GM23338 (cell line): ENCODE measurements at regions not wholly inside any gene's neighbourhood (a gene's known extent, or its start where the extent isn't known, plus 50 kb on each side); places are given as distances from the start of the nearest gene placed in this dataset.

Source experiments
- ATAC-seq: fragments of 200-7000 bp; cut with Tn5 transposase; 3 replicates; pipeline ENCODE4 v1.9.1; 2020
- DNase-seq: peaks from one replicate; pipeline ENCODE4 v3.0.0-alpha.2; 2015; ENCODE audit warnings: low spot score
- H2AFZ ChIP-seq: fragments of 200-600 bp; sonication (generic); 2 replicates; pipeline ENCODE4 v1.8.0; 2016; ENCODE audit warnings: antibody characterized with exemption, mild to moderate bottlenecking, moderate library complexity
- H3F3A ChIP-seq: fragments of 200-600 bp; sonication (generic); replicated peaks from 2 replicates; pipeline ENCODE4 v1.8.0; 2017; ENCODE audit warnings: antibody characterized with exemption, mixed run types, low read depth
- H3K27ac ChIP-seq: fragments of 200-600 bp; sonication (generic); 2 replicates; pipeline ENCODE4 v1.6.1; 2016; ENCODE audit warnings: low read depth
- H3K27me3 ChIP-seq: fragments of 200-600 bp; sonication (generic); 2 replicates; pipeline ENCODE4 v1.8.0; 2016; ENCODE audit warnings: mild to moderate bottlenecking, mixed run types, moderate library complexity; ENCODE audit not compliant: insufficient read depth
- H3K36me3 ChIP-seq: fragments of 200-600 bp; sonication (generic); 2 replicates; pipeline ENCODE4 v1.8.0; 2016; ENCODE audit warnings: mild to moderate bottlenecking; ENCODE audit not compliant: insufficient read depth
- H3K4me1 ChIP-seq: fragments of 200-600 bp; sonication (generic); 2 replicates; pipeline ENCODE4 v1.8.0; 2016; ENCODE audit warnings: mild to moderate bottlenecking, moderate library complexity; ENCODE audit not compliant: insufficient read depth
- H3K4me2 ChIP-seq: fragments of 200-600 bp; sonication (generic); 2 replicates; pipeline ENCODE4 v1.7.1; 2017; ENCODE audit warnings: mixed run types
- H3K4me3 ChIP-seq: fragments of 200-600 bp; sonication (generic); 2 replicates; pipeline ENCODE4 v1.6.1; 2016; ENCODE audit warnings: mixed run types
- H3K79me2 ChIP-seq: fragments of 200-600 bp; sonication (generic); replicated peaks from 2 replicates; pipeline ENCODE4 v1.8.0; 2017; ENCODE audit warnings: mild to moderate bottlenecking; ENCODE audit not compliant: insufficient read depth
- H3K9me2 ChIP-seq: fragments of 200-600 bp; sonication (generic); 2 replicates; pipeline ENCODE4 v1.8.0; 2017; ENCODE audit not compliant: insufficient read depth
- H4K20me1 ChIP-seq: fragments of 200-600 bp; sonication (generic); replicated peaks from 2 replicates; pipeline ENCODE4 v1.8.0; 2017; ENCODE audit warnings: mild to moderate bottlenecking; ENCODE audit not compliant: insufficient read depth
- H3K27ac Mint-ChIP-seq: 2 replicates; pipeline ENCODE4 v1.8.0; 2020; ENCODE audit warnings: inconsistent platforms, mild to moderate bottlenecking, moderate library complexity, mixed read lengths
- H3K27me3 Mint-ChIP-seq: 3 replicates; pipeline ENCODE4 v1.8.0; 2022; ENCODE audit warnings: low read depth, mild to moderate bottlenecking, moderate library complexity, mixed read lengths, inconsistent platforms; ENCODE audit not compliant: insufficient read depth, poor library complexity
- H3K36me3 Mint-ChIP-seq: 3 replicates; pipeline ENCODE4 v1.8.0; 2021; ENCODE audit warnings: low read depth, mild to moderate bottlenecking, inconsistent platforms, moderate library complexity, mixed read lengths
- H3K4me1 Mint-ChIP-seq: 3 replicates; pipeline ENCODE4 v1.8.0; 2020; ENCODE audit warnings: mild to moderate bottlenecking, inconsistent platforms, mixed read lengths
- H3K4me3 Mint-ChIP-seq: 3 replicates; pipeline ENCODE4 v1.8.0; 2021; ENCODE audit warnings: moderate library complexity, mild to moderate bottlenecking, inconsistent platforms, mixed read lengths
- H3K9me3 Mint-ChIP-seq: 3 replicates; pipeline ENCODE4 v1.8.0; 2020; ENCODE audit warnings: moderate library complexity, mild to moderate bottlenecking, inconsistent platforms, mixed read lengths
- CREB1 ChIP-seq: fragments of 250-450 bp; sonication (Bioruptor Pico); IDR thresholded peaks from 2 replicates; pipeline ENCODE4 v1.5.0; 2020; ENCODE audit warnings: low read depth, mild to moderate bottlenecking, moderate library complexity
- CTCF ChIP-seq, 2 experiments: fragments of 200-600 bp in 1 of 2; sonication (generic) in 1 of 2; conservative IDR thresholded peaks; 2 replicates each; pipeline versions ENCODE4 v1.5.1 to v1.6.1; 2016 to 2017; ENCODE audit warnings: antibody characterized with exemption in 2 of 2, low read depth in 2 of 2, mild to moderate bottlenecking in 2 of 2, moderate library complexity in 1 of 2
- EZH2 ChIP-seq: fragments of 200-600 bp; sonication (generic); IDR thresholded peaks from one replicate; pipeline ENCODE4 v1.8.0; 2017; ENCODE audit warnings: antibody characterized with exemption, mild to moderate bottlenecking, low read depth; ENCODE audit not compliant: unreplicated experiment
- EZH2phosphoT487 ChIP-seq: fragments of 200-600 bp; sonication (generic); IDR thresholded peaks from one replicate; pipeline ENCODE4 v1.8.1; 2018; ENCODE audit warnings: antibody characterized with exemption; ENCODE audit not compliant: unreplicated experiment
- NANOG ChIP-seq: IDR thresholded peaks from 2 replicates; pipeline ENCODE4 v1.6.1; 2016; ENCODE audit warnings: antibody characterized with exemption, borderline replicate concordance
- POLR2AphosphoS5 ChIP-seq: IDR thresholded peaks from 2 replicates; pipeline ENCODE4 v1.6.1; 2016; ENCODE audit warnings: antibody characterized with exemption, low read depth
- STAT1 ChIP-seq: IDR thresholded peaks from one replicate; pipeline ENCODE4 v1.6.1; 2016; ENCODE audit warnings: antibody characterized with exemption; ENCODE audit not compliant: unreplicated experiment
- ZNF114 ChIP-seq: fragments of 250-450 bp; sonication (Bioruptor Pico); IDR thresholded peaks from 2 replicates; pipeline ENCODE4 v1.5.0; 2020; ENCODE audit warnings: mild to moderate bottlenecking, moderate library complexity
- ZNF462 ChIP-seq: fragments of 250-450 bp; sonication (Bioruptor Pico); IDR thresholded peaks from 2 replicates; pipeline ENCODE4 v1.5.0; 2020; ENCODE audit warnings: mild to moderate bottlenecking, moderate library complexity
- TF ChIP-seq, protein P1 (sequence below): IDR thresholded peaks from one replicate; pipeline ENCODE4 v1.6.1; 2018; ENCODE audit warnings: antibody characterized with exemption; ENCODE audit not compliant: unreplicated experiment
- TF ChIP-seq, protein P2 (sequence below): IDR thresholded peaks from 2 replicates; pipeline ENCODE4 v1.6.1; 2016; ENCODE audit warnings: antibody characterized with exemption

DNA sequence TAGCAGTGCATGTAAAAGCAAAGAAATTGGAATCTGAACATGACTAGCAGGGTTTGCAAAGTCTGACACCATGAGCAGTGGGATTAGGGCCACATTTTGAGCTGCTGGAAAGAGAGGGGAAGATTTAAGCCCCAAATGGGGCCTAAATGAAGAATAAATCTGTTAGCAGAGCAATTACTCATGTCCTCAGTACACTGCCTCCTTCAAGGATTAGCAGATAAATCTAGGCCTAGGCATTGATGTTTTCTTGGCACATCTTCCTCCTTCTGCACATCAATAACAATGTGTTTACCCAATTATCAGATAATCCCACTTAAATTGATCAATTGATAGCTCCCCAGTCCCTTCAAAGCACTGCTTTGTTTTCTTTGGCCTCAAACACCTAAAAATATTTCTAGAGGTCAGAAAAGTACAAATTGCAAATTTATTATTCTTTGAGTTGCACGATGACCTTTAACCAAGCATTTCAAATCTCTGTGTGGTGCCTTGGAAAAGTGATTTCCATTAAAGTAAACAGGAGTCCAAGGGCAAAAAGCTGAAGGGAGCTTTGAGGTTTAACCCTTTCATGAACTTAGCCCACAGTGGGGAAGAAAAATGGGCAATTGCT, 514.7 kb upstream of the CHORDC1 start (continued):
- TF ChIP-seq, protein P1, sequence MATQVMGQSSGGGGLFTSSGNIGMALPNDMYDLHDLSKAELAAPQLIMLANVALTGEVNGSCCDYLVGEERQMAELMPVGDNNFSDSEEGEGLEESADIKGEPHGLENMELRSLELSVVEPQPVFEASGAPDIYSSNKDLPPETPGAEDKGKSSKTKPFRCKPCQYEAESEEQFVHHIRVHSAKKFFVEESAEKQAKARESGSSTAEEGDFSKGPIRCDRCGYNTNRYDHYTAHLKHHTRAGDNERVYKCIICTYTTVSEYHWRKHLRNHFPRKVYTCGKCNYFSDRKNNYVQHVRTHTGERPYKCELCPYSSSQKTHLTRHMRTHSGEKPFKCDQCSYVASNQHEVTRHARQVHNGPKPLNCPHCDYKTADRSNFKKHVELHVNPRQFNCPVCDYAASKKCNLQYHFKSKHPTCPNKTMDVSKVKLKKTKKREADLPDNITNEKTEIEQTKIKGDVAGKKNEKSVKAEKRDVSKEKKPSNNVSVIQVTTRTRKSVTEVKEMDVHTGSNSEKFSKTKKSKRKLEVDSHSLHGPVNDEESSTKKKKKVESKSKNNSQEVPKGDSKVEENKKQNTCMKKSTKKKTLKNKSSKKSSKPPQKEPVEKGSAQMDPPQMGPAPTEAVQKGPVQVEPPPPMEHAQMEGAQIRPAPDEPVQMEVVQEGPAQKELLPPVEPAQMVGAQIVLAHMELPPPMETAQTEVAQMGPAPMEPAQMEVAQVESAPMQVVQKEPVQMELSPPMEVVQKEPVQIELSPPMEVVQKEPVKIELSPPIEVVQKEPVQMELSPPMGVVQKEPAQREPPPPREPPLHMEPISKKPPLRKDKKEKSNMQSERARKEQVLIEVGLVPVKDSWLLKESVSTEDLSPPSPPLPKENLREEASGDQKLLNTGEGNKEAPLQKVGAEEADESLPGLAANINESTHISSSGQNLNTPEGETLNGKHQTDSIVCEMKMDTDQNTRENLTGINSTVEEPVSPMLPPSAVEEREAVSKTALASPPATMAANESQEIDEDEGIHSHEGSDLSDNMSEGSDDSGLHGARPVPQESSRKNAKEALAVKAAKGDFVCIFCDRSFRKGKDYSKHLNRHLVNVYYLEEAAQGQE: no peak
- TF ChIP-seq CREB1 (CRISPR knock-in tag): no peak
- no peak for TF ChIP-seq NANOG
- no peak for TF ChIP-seq POLR2AphosphoS5
- TF ChIP-seq, protein P2, sequence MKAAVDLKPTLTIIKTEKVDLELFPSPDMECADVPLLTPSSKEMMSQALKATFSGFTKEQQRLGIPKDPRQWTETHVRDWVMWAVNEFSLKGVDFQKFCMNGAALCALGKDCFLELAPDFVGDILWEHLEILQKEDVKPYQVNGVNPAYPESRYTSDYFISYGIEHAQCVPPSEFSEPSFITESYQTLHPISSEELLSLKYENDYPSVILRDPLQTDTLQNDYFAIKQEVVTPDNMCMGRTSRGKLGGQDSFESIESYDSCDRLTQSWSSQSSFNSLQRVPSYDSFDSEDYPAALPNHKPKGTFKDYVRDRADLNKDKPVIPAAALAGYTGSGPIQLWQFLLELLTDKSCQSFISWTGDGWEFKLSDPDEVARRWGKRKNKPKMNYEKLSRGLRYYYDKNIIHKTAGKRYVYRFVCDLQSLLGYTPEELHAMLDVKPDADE: no peak
- TF ChIP-seq ZNF114 (CRISPR knock-in tag): no peak

- Mint-ChIP-seq H3K4me3 (no peak overlapping the region), H3K9me3 (no peaks in the 10 kb centered on the region), H3K27ac (no peak overlapping the region), H3K27me3 (peaks cover 2% of the 10 kb centered on the region), H3K4me1 (peaks cover 14% of the 10 kb centered on the region), H3K36me3 (no peaks in the 10 kb centered on the region)
- Histone ChIP-seq H3K9me2 (no peaks in the 10 kb centered on the region), H3K27ac (no peak overlapping the region), H3K36me3 (no peaks in the 10 kb centered on the region), H3K27me3 (no peaks in the 10 kb centered on the region), H3F3A (no peaks in the 10 kb centered on the region), H3K79me2 (no peaks in the 10 kb centered on the region), H4K20me1 (no peaks in the 10 kb centered on the region), H2AFZ (no peak overlapping the region), H3K4me2 (no peak overlapping the region), H3K4me1 (peaks cover 10% of the 10 kb centered on the region), H3K4me3 (no peak overlapping the region)
- DNase-seq (no peak), ATAC-seq (no peak)
- no peak for TF ChIP-seq ZNF462 (CRISPR knock-in tag)
- TF ChIP-seq EZH2: no peak
- TF ChIP-seq EZH2phosphoT487: no peak
- no peak for TF ChIP-seq POLR2AphosphoS5
- no peak for TF ChIP-seq CTCF (conservative IDR thresholded peaks at IDR 0.05; ENCODE audit: low read depth in 2 of 2)
- TF ChIP-seq STAT1: no peak
- TF ChIP-seq, protein P2: no peak
Observed at GRCh38 chr11:90732486-90732885, 509.6 kb upstream of the CHORDC1 start.
